ENCODE measurements at regions not wholly inside any gene's neighbourhood (a gene's known extent, or its start where the extent isn't known, plus 50 kb on each side); places are given as distances from the start of the nearest gene placed in this dataset.

- ATAC-seq: no peak
Observed at GRCh38 chr15:97576929-97577645, 383.4 kb upstream of the ARRDC4 start.

DNA sequence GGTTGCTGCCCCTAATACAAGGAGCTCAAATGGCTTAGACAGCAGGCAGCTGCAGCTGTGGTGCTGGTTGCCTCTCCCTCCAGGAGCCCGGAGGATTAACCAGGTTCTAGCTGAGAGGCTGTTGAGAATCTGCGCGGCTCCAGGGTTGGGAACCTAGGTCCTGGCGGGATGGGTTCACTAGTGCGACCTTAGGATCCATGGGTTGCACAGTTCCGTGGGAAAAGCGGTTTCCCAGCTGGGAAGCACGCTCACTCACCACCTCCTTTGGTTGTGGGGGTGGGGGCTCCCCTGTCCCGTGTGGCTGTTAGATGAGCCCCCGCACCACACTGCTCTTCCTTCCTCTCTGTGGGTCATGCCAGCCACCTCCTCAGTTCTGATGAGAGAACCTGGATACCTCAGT, 375.1 kb upstream of the ARRDC4 start:
- intact Hi-C loops (cut with DNase I): no loop called here
- DNase-seq: no peak
- H3K27ac ChIP-seq: no peak overlapping the region
- H3K4me3 ChIP-seq: no peak overlapping the region
- no peaks in the 10 kb centered on the region for H3K4me1 ChIP-seq
- no peak for ATAC-seq
- H3K27me3 ChIP-seq: no peaks in the 10 kb centered on the region
- TF ChIP-seq, protein P1, sequence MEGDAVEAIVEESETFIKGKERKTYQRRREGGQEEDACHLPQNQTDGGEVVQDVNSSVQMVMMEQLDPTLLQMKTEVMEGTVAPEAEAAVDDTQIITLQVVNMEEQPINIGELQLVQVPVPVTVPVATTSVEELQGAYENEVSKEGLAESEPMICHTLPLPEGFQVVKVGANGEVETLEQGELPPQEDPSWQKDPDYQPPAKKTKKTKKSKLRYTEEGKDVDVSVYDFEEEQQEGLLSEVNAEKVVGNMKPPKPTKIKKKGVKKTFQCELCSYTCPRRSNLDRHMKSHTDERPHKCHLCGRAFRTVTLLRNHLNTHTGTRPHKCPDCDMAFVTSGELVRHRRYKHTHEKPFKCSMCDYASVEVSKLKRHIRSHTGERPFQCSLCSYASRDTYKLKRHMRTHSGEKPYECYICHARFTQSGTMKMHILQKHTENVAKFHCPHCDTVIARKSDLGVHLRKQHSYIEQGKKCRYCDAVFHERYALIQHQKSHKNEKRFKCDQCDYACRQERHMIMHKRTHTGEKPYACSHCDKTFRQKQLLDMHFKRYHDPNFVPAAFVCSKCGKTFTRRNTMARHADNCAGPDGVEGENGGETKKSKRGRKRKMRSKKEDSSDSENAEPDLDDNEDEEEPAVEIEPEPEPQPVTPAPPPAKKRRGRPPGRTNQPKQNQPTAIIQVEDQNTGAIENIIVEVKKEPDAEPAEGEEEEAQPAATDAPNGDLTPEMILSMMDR (IDR thresholded peaks at IDR 0.05): no peak
- TF ChIP-seq POLR2A (IDR thresholded peaks at IDR 0.05): no peak
- no peaks in the 10 kb centered on the region for H3K36me3 ChIP-seq
- no peaks in the 10 kb centered on the region for H3K9me3 ChIP-seq
- WGBS, 4 donors: 93 to 96% (median 94%) methylated on average over 10 of the region's 10 CpGs

More at GRCh38 chr15:97576929-97577645, 383.4 kb upstream of the ARRDC4 start:
- Histone ChIP-seq H3K9me3 (peaks cover 0 to 11% (median 0%) of the 10 kb centered on the region in 12 donors), H3K4me1 (no peaks in the 10 kb centered on the region), H3K27ac (no peak overlapping the region), H3K4me3 (no peak overlapping the region), H3K27me3 (no peaks in the 10 kb centered on the region), H3K36me3 (no peaks in the 10 kb centered on the region)
- no peak for TF ChIP-seq POLR2A (IDR thresholded peaks at IDR 0.05)
- TF ChIP-seq, protein P1 (IDR thresholded peaks at IDR 0.05): no peak
- WGBS, 4 donors: 62 to 69% (median 66%) methylated on average over 5 of the region's 5 CpGs
- intact Hi-C loops (cut with DNase I): no loop called here
- DNase-seq: no peak

DNA sequence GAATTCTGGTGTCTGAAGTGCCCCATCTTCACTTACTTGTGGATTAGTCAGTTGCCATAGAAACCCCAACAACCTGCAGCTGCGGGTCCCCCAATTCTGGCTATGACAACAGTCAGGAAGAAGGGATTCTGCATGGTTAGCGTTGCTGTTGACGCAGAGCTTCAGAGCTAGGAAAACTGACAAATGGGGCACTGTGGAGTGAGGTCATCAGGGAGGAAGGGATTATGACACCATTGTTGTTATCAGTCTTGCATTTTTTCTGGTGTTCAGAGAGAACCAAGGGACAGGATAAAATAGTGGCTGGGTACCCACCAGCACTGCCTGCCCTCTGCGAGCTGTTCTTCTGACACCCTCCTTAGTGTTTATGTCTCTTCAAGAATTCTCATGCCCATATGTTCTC, 367.7 kb upstream of the ARRDC4 start:
- ATAC-seq: no peak
- intact Hi-C loops (cut with DNase I): no loop called here
- no peak overlapping the region for H3K4me3 ChIP-seq
- no peaks in the 10 kb centered on the region for H3K36me3 ChIP-seq
- H3K27ac ChIP-seq: no peak overlapping the region
- H3K9me3 ChIP-seq: no peaks in the 10 kb centered on the region
- H3K27me3 ChIP-seq: no peaks in the 10 kb centered on the region
- no peaks in the 10 kb centered on the region for H3K4me1 ChIP-seq
- DNase-seq: no peak
- 65 to 73% (median 69%) methylated on average over 4 of the region's 4 CpGs for WGBS, 4 donors
- TF ChIP-seq, protein P1 (IDR thresholded peaks at IDR 0.05): no peak
- no peak for TF ChIP-seq POLR2A (IDR thresholded peaks at IDR 0.05)

- H3K9me3 ChIP-seq: no peaks in the 10 kb centered on the region
- H3K4me3 ChIP-seq: no peak overlapping the region
- TF ChIP-seq POLR2A (IDR thresholded peaks at IDR 0.05): no peak
- TF ChIP-seq, protein P1 (IDR thresholded peaks at IDR 0.05): no peak
- no peaks in the 10 kb centered on the region for H3K4me1 ChIP-seq
- ATAC-seq (no peak), DNase-seq (no peak)
- H3K36me3 ChIP-seq: no peaks in the 10 kb centered on the region
- intact Hi-C loops (cut with DNase I): no loop called here
- no peak overlapping the region for H3K27ac ChIP-seq
- H3K27me3 ChIP-seq: no peaks in the 10 kb centered on the region
- WGBS, 4 donors: 57 to 68% (median 61%) methylated on average over 5 of the region's 5 CpGs
Observed at GRCh38 chr15:97597801-97598200, 362.7 kb upstream of the ARRDC4 start.

All from heart left ventricle (tissue), 16 donors.